Sigmoid colon (tissue), 6 donors: ENCODE measurements at regions not wholly inside any gene's neighbourhood (a gene's known extent, or its start where the extent isn't known, plus 50 kb on each side); places are given as distances from the start of the nearest gene placed in this dataset.

Source experiments
- DNase-seq: peaks from one replicate; pipeline ENCODE4 v3.0.0-alpha.2; 2019
- H3K27ac ChIP-seq, 4 donors: fragments of 200-600 bp; sonication (generic); one replicate each; pipeline ENCODE4 v1.5.1; 2016 to 2019; ENCODE audit warnings: mild to moderate bottlenecking in 1 of 4
- H3K27me3 ChIP-seq, 3 donors: fragments of 200-600 bp; sonication (generic); one replicate each; pipeline ENCODE4 v1.5.1; 2019; ENCODE audit warnings: mild to moderate bottlenecking in 1 of 3
- H3K36me3 ChIP-seq, 4 donors: fragments of 200-600 bp; sonication (generic); one replicate each; pipeline ENCODE4 v1.5.1; 2016 to 2019
- H3K4me1 ChIP-seq, 4 donors: fragments of 200-600 bp; sonication (generic); one replicate each; pipeline ENCODE4 v1.5.1; 2017 to 2019
- H3K4me3 ChIP-seq, 4 donors: fragments of 200-600 bp; sonication (generic); one replicate each; pipeline ENCODE4 v1.5.1; 2017 to 2019; ENCODE audit warnings: mild to moderate bottlenecking in 2 of 4, moderate library complexity in 1 of 4
- H3K9me3 ChIP-seq, 4 donors: fragments of 200-600 bp in 3 of 4; sonication (generic) in 3 of 4; one replicate each; pipeline versions ENCODE4 v1.5.1 to v1.6.1; 2013 to 2019
- CTCF ChIP-seq, 4 experiments: fragments of 450-650 bp in 3 of 4; fragments of 200-600 bp in 1 of 4; IDR thresholded peaks; one replicate each; pipeline ENCODE4 v1.5.1; 2016 to 2019; ENCODE audit warnings: antibody characterized with exemption in 4 of 4, mild to moderate bottlenecking in 3 of 4, moderate library complexity in 2 of 4
- EP300 ChIP-seq, 4 donors: sonication (generic); formaldehyde crosslinking; IDR thresholded peaks; one replicate each; pipeline ENCODE4 v1.6.1; 2017; ENCODE audit warnings: antibody characterized with exemption in 4 of 4
- POLR2A ChIP-seq, 2 donors: fragments of 450-650 bp; IDR thresholded peaks; one replicate each; pipeline ENCODE4 v1.6.1; 2016; ENCODE audit warnings: antibody characterized with exemption in 2 of 2, mild to moderate bottlenecking in 2 of 2, moderate library complexity in 2 of 2
- POLR2AphosphoS5 ChIP-seq, 4 donors: sonication (generic); formaldehyde crosslinking; IDR thresholded peaks; one replicate each; pipeline ENCODE4 v1.6.1; 2017; ENCODE audit warnings: antibody characterized with exemption in 4 of 4
- WGBS, 2 donors: extraction: QIAGEN DNeasy Blood & Tissue Kit; methylation state at CpG; one replicate each; pipeline ENCODE4 v1.1.7; 2013; 5-methylcytosine and 5-hydroxymethylcytosine counted together
- intact Hi-C: fragments of 100-400 bp; cut with DNase I; formaldehyde crosslinking; loops from one replicate; pipeline ENCODE4 v1.15.1; 2023
- donor health status: healthy with polysubstance abuse.
- donor health status: healthy.

- Histone ChIP-seq H3K4me3 (no peak overlapping the region), H3K36me3 (no peaks in the 10 kb centered on the region), H3K27me3 (no peaks in the 10 kb centered on the region), H3K4me1 (peaks cover 0 to 4% (median 0%) of the 10 kb centered on the region in 4 donors), H3K27ac (no peak overlapping the region), H3K9me3 (no peaks in the 10 kb centered on the region)
- 68 to 84% methylated on average over 9 of the region's 9 CpGs for WGBS, 2 donors
- no peak for DNase-seq
- no peak for TF ChIP-seq POLR2AphosphoS5 (IDR thresholded peaks at IDR 0.05)
- TF ChIP-seq POLR2A (IDR thresholded peaks at IDR 0.05) = no peak
- no peak for TF ChIP-seq CTCF (IDR thresholded peaks at IDR 0.05)
- TF ChIP-seq EP300 (IDR thresholded peaks at IDR 0.05) = no peak
- intact Hi-C loops = no loop called here
Measured at GRCh38 chr11:130703489-130704190, 212.6 kb downstream of the SNX19 start.

- Histone ChIP-seq H3K27ac (no peak overlapping the region), H3K27me3 (no peaks in the 10 kb centered on the region), H3K4me1 (peaks cover 0 to 4% (median 0%) of the 10 kb centered on the region in 4 donors), H3K9me3 (no peaks in the 10 kb centered on the region), H3K36me3 (no peaks in the 10 kb centered on the region), H3K4me3 (no peak overlapping the region)
- intact Hi-C loops = no loop called here
- WGBS, 2 donors = 62 to 72% methylated on average over 5 of the region's 5 CpGs
- no peak for DNase-seq
- no peak for TF ChIP-seq EP300 (IDR thresholded peaks at IDR 0.05)
- no peak for TF ChIP-seq CTCF (IDR thresholded peaks at IDR 0.05)
- no peak for TF ChIP-seq POLR2AphosphoS5 (IDR thresholded peaks at IDR 0.05)
- TF ChIP-seq POLR2A (IDR thresholded peaks at IDR 0.05) = no peak
Measured at GRCh38 chr11:130705670-130706421, 210.4 kb downstream of the SNX19 start.

GRCh38 chr11:130706572-130706971 is 209.7 kb downstream of the SNX19 start:
- Histone ChIP-seq H3K4me3 (no peak overlapping the region), H3K4me1 (peaks cover 0 to 4% (median 0%) of the 10 kb centered on the region in 4 donors)
- WGBS, 2 donors = 96 to 97% methylated on average over 5 of the region's 5 CpGs

GRCh38 chr11:130707217-130707616 is 209.1 kb downstream of the SNX19 start:
- Histone ChIP-seq H3K4me1 (peaks cover 0 to 4% (median 0%) of the 10 kb centered on the region in 4 donors), H3K9me3 (no peaks in the 10 kb centered on the region), H3K27ac (no peak overlapping the region), H3K27me3 (no peaks in the 10 kb centered on the region), H3K4me3 (no peak overlapping the region), H3K36me3 (no peaks in the 10 kb centered on the region)
- DNase-seq = no peak
- WGBS, 2 donors = 91 to 92% methylated on average over 4 of the region's 4 CpGs
- intact Hi-C loops = no loop called here
- TF ChIP-seq CTCF (IDR thresholded peaks at IDR 0.05) = no peak
- TF ChIP-seq POLR2A (IDR thresholded peaks at IDR 0.05) = no peak
- TF ChIP-seq EP300 (IDR thresholded peaks at IDR 0.05) = no peak
- TF ChIP-seq POLR2AphosphoS5 (IDR thresholded peaks at IDR 0.05) = no peak

More at GRCh38 chr11:130706572-130706971, 209.7 kb downstream of the SNX19 start:
- TF ChIP-seq POLR2AphosphoS5 (IDR thresholded peaks at IDR 0.05) (no peak), EP300 (IDR thresholded peaks at IDR 0.05) (no peak), CTCF (IDR thresholded peaks at IDR 0.05) (no peak), POLR2A (IDR thresholded peaks at IDR 0.05) (no peak)
- no peaks in the 10 kb centered on the region for H3K27me3 ChIP-seq
- no peak for DNase-seq
- intact Hi-C loops = no loop called here
- H3K9me3 ChIP-seq = no peaks in the 10 kb centered on the region
- H3K27ac ChIP-seq = no peak overlapping the region
- no peaks in the 10 kb centered on the region for H3K36me3 ChIP-seq
